SK-N-MC (cell line): ENCODE measurements at regions not wholly inside any gene's neighbourhood (a gene's known extent, or its start where the extent isn't known, plus 50 kb on each side); places are given as distances from the start of the nearest gene placed in this dataset.

Experiments
- DNase-seq: peaks from one replicate; pipeline ENCODE4 v3.0.0-alpha.2; 2011; ENCODE audit warnings: low read depth, low spot score
- H3K27ac ChIP-seq: fragments of 200-600 bp; sonication (generic); 2 replicates; pipeline ENCODE4 v1.5.1; 2016; ENCODE audit warnings: mixed run types
- H3K36me3 ChIP-seq: fragments of 200-600 bp; sonication (generic); 2 replicates; pipeline ENCODE4 v1.6.1; 2017; ENCODE audit warnings: antibody characterized with exemption, low read length, mixed read lengths; ENCODE audit not compliant: insufficient read depth
- H3K4me3 ChIP-seq: fragments of 200-600 bp; sonication (generic); 2 replicates; pipeline ENCODE4 v1.5.1; 2016
- H3K9ac ChIP-seq: fragments of 200-600 bp; sonication (generic); 2 replicates; pipeline ENCODE4 v1.8.0; 2017; ENCODE audit warnings: mixed run types, mixed read lengths; ENCODE audit not compliant: insufficient read length
- H3K9me3 ChIP-seq: fragments of 200-600 bp; sonication (generic); 2 replicates; pipeline ENCODE4 v1.6.1; 2017; ENCODE audit warnings: low read depth, mild to moderate bottlenecking, antibody characterized with exemption, low read length, moderate library complexity, mixed read lengths
- EZH2 ChIP-seq: fragments of 200-600 bp; sonication (generic); IDR thresholded peaks from one replicate; pipeline ENCODE4 v1.6.1; 2017; ENCODE audit warnings: antibody characterized with exemption
- FOXP2 ChIP-seq: optimal IDR thresholded peaks from 2 replicates; pipeline ENCODE3; 2011; ENCODE audit warnings: mild to moderate bottlenecking, moderate library complexity; ENCODE audit not compliant: insufficient read depth; ENCODE audit errors: extremely low read length, control extremely low read depth
- POLR2AphosphoS5 ChIP-seq: IDR thresholded peaks from 2 replicates; pipeline ENCODE4 v1.6.1; 2012; ENCODE audit warnings: mild to moderate bottlenecking, low read depth, low read length, borderline replicate concordance

- TF ChIP-seq FOXP2, result no peak
- TF ChIP-seq POLR2AphosphoS5, result no peak
- no peak for TF ChIP-seq EZH2
- H3K36me3 ChIP-seq, result no peaks in the 10 kb centered on the region
- no peaks in the 10 kb centered on the region for H3K9me3 ChIP-seq
- no peak for DNase-seq
- no peak overlapping the region for H3K4me3 ChIP-seq
- no peak overlapping the region for H3K27ac ChIP-seq
- H3K9ac ChIP-seq, result no peak overlapping the region
These were observed 1061.1 kb upstream of the GHITM start for GRCh38 chr10:83078160-83078559.

GRCh38 chr10:83078645-83079044 is 1060.7 kb upstream of the GHITM start:
- H3K36me3 ChIP-seq, result no peaks in the 10 kb centered on the region
- no peaks in the 10 kb centered on the region for H3K9me3 ChIP-seq
- H3K27ac ChIP-seq, result no peak overlapping the region
- TF ChIP-seq FOXP2 (no peak), POLR2AphosphoS5 (no peak), EZH2 (no peak)
- H3K9ac ChIP-seq, result no peak overlapping the region
- no peak for DNase-seq
- no peak overlapping the region for H3K4me3 ChIP-seq

GRCh38 chr10:83083831-83084230 is 1055.5 kb upstream of the GHITM start:
- H3K27ac ChIP-seq, result no peak overlapping the region
- H3K9me3 ChIP-seq, result no peaks in the 10 kb centered on the region
- no peak overlapping the region for H3K9ac ChIP-seq
- DNase-seq, result no peak
- TF ChIP-seq POLR2AphosphoS5, result no peak
- TF ChIP-seq FOXP2, result no peak
- no peak for TF ChIP-seq EZH2
- H3K4me3 ChIP-seq, result no peak overlapping the region
- no peaks in the 10 kb centered on the region for H3K36me3 ChIP-seq

GRCh38 chr10:83089335-83089734 is 1050.0 kb upstream of the GHITM start:
- no peaks in the 10 kb centered on the region for H3K9me3 ChIP-seq
- no peak overlapping the region for H3K9ac ChIP-seq
- H3K36me3 ChIP-seq, result no peaks in the 10 kb centered on the region
- H3K4me3 ChIP-seq, result no peak overlapping the region
- no peak for TF ChIP-seq EZH2
- TF ChIP-seq POLR2AphosphoS5, result no peak
- no peak for TF ChIP-seq FOXP2
- no peak overlapping the region for H3K27ac ChIP-seq
- no peak for DNase-seq

GRCh38 chr10:83104616-83105015 is 1034.7 kb upstream of the GHITM start:
- no peak for DNase-seq
- no peak for TF ChIP-seq POLR2AphosphoS5
- no peak for TF ChIP-seq EZH2
- no peak for TF ChIP-seq FOXP2
- no peaks in the 10 kb centered on the region for H3K9me3 ChIP-seq
- no peaks in the 10 kb centered on the region for H3K36me3 ChIP-seq
- H3K9ac ChIP-seq, result no peak overlapping the region
- no peak overlapping the region for H3K4me3 ChIP-seq
- no peak overlapping the region for H3K27ac ChIP-seq

GRCh38 chr10:83108565-83109333 is 1030.6 kb upstream of the GHITM start:
- Histone ChIP-seq H3K9ac (no peak overlapping the region), H3K27ac (no peak overlapping the region), H3K4me3 (no peak overlapping the region), H3K9me3 (no peaks in the 10 kb centered on the region), H3K36me3 (no peaks in the 10 kb centered on the region)
- no peak for DNase-seq
- no peak for TF ChIP-seq EZH2
- no peak for TF ChIP-seq POLR2AphosphoS5
- no peak for TF ChIP-seq FOXP2

GRCh38 chr10:83119346-83119745 is 1020.0 kb upstream of the GHITM start:
- no peak overlapping the region for H3K27ac ChIP-seq
- no peaks in the 10 kb centered on the region for H3K36me3 ChIP-seq
- no peak for TF ChIP-seq FOXP2
- no peak for TF ChIP-seq EZH2
- no peak for TF ChIP-seq POLR2AphosphoS5
- no peak for DNase-seq
- H3K9ac ChIP-seq, result no peak overlapping the region
- H3K9me3 ChIP-seq, result no peaks in the 10 kb centered on the region
- H3K4me3 ChIP-seq, result no peak overlapping the region

- H3K27ac ChIP-seq, result no peak overlapping the region
- TF ChIP-seq POLR2AphosphoS5 (no peak), EZH2 (no peak), FOXP2 (no peak)
- H3K4me3 ChIP-seq, result no peak overlapping the region
- no peak for DNase-seq
- H3K9me3 ChIP-seq, result no peaks in the 10 kb centered on the region
- no peak overlapping the region for H3K9ac ChIP-seq
- no peaks in the 10 kb centered on the region for H3K36me3 ChIP-seq
These were observed 1017.0 kb upstream of the GHITM start for GRCh38 chr10:83122336-83122735.
